ENCODE measurements at regions not wholly inside any gene's neighbourhood (a gene's known extent, or its start where the extent isn't known, plus 50 kb on each side); places are given as distances from the start of the nearest gene placed in this dataset.

- no peak for TF ChIP-seq ZNF398 (CRISPR knock-in tag; IDR thresholded peaks at IDR 0.05)
- no peak for TF ChIP-seq MCM5 (IDR thresholded peaks at IDR 0.05; ENCODE audit: low read depth)
- TF ChIP-seq SIX5 (IDR thresholded peaks at IDR 0.05; ENCODE audit: borderline replicate concordance in 1 of 2, insufficient read depth in 1 of 2, low read depth in 1 of 2, low read length in 2 of 2): no peak
- TF ChIP-seq PHF20 (IDR thresholded peaks at IDR 0.05; ENCODE audit: partially characterized antibody): no peak
- TF ChIP-seq ZNF584 (CRISPR knock-in tag; IDR thresholded peaks at IDR 0.05; ENCODE audit: low read depth): no peak
Measured at GRCh38 chr1:239040523-239040922, 345.8 kb upstream of the CHRM3 start (continued).

GRCh38 chr1:239031310-239031709, 355.1 kb upstream of the CHRM3 start:
- H3K27me3 ChIP-seq (ENCODE audit: control insufficient read depth in 2 of 2, insufficient read depth in 2 of 2, low read length in 2 of 2): no peaks in the 10 kb centered on the region
- H3K9me3 ChIP-seq (replicated peaks; ENCODE audit: control insufficient read depth, insufficient read depth, low read depth, low read length): peaks cover 1% of the 10 kb centered on the region; the same call in 1 of the 2 replicates
- H3K4me1 ChIP-seq (replicated peaks in 1 of 2; ENCODE audit: control insufficient read depth in 2 of 2, insufficient read depth in 2 of 2, low read length in 2 of 2): no peaks in the 10 kb centered on the region
- 0% methylated on average over 5 of the region's 5 CpGs for WGBS (ENCODE audit: insufficient coverage, low coverage, missing lambda C conversion rate)
- no peak for FAIRE-seq
- H3K4me2 ChIP-seq (ENCODE audit: insufficient read depth, low read length): no peak overlapping the region
- no TSS peak for BruUV-seq (replicated peaks)
- H3K36me3 ChIP-seq (ENCODE audit: control insufficient read depth, insufficient read depth, low read length): no peaks in the 10 kb centered on the region
- ChIA-PET CTCF (ENCODE audit: low intra/inter-chr PET ratio) (no interaction called here), POLR2A (no interaction called here)
- H3K9ac ChIP-seq (ENCODE audit: insufficient read depth in 1 of 2, low read depth in 2 of 2, low read length in 2 of 2): no peak overlapping the region
- DNase-seq (ENCODE audit: extremely low read depth in 1 of 4, low spot score in 3 of 4): no peak
- H2AFZ ChIP-seq (ENCODE audit: low read depth, low read length): no peak overlapping the region
- H3K79me2 ChIP-seq (ENCODE audit: control insufficient read depth, insufficient read depth, low read length): no peaks in the 10 kb centered on the region
- ATAC-seq: no peak
- H4K20me1 ChIP-seq (replicated peaks; ENCODE audit: control insufficient read depth, insufficient read depth, low read length): no peaks in the 10 kb centered on the region
- H3K9me1 ChIP-seq (ENCODE audit: control insufficient read depth, insufficient read depth, low read length): no peaks in the 10 kb centered on the region
- in situ Hi-C loops (cut with MboI): no loop called here
- no peak overlapping the region for H3K27ac ChIP-seq (ENCODE audit: extremely low read depth, low read depth, low read length)
- intact Hi-C loops (cut with micrococcal nuclease): no loop called here
- H3K4me3 ChIP-seq: no peak overlapping the region
- TF ChIP-seq ARID3B (CRISPR knock-in tag; IDR thresholded peaks at IDR 0.05; ENCODE audit: borderline replicate concordance) (no peak), STAT5B (CRISPR knock-in tag; IDR thresholded peaks at IDR 0.05) (no peak), RERE (CRISPR knock-in tag; IDR thresholded peaks at IDR 0.05; ENCODE audit: borderline replicate concordance) (no peak), FOXJ2 (tag; IDR thresholded peaks at IDR 0.05) (no peak), ZNF696 (CRISPR knock-in tag; conservative IDR thresholded peaks at IDR 0.05) (no peak), GABPA (tag; conservative IDR thresholded peaks at IDR 0.05; ENCODE audit: low read depth) (no peak)

Data from K562 (cell line).